SH-SY5Y (cell line): ENCODE measurements at regions not wholly inside any gene's neighbourhood (a gene's known extent, or its start where the extent isn't known, plus 50 kb on each side); places are given as distances from the start of the nearest gene placed in this dataset.

Experiments
- GATA2 ChIP-seq: IDR thresholded peaks from 2 replicates; pipeline ENCODE4 v1.6.1; 2011; ENCODE audit warnings: mild to moderate bottlenecking, low read depth, low read length
- GATA3 ChIP-seq: IDR thresholded peaks from 2 replicates; pipeline ENCODE4 v1.6.1; 2011; ENCODE audit warnings: low read depth, mild to moderate bottlenecking, low read length, moderate library complexity

DNA sequence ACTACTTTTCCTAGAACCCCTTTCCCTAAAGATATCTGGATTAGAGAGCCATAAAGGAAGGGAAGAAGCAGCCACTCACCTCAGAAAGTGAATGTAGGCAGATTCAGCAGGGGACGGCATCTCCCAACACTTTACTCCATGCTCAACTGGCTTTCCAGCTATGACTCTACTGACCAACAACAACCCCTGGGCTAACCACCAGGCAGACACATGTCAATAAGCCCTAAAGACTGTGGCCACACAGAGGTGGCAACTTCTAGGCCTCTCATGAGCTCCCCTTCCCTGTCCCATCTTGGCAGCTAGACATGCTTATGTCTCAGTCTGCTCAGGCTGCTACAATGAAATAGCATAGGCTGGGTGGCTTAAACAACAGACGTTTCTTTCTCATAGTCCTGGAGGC lies 214.0 kb upstream of the ZP4 start:
- TF ChIP-seq GATA3, result no peak
- TF ChIP-seq GATA2, result no peak

DNA sequence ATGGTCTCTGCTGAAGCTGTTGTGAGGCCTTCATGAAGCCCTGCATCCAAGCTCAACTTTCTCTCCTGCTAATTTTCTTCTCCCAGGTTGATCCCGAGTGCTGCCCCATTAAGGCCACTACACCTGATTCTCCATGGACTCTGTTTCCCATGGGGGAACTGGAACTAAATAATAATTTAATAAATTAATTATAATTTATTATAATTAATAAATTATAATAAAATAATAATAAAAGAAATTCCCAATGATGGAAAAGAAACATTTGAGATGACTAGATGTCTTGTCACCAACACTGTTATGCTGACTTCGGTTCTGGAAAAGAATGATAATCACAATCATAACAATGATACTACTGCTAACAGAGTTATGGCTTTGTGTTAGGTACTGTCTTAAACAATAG lies 211.2 kb upstream of the ZP4 start:
- TF ChIP-seq GATA3, result no peak
- TF ChIP-seq GATA2, result no peak

DNA sequence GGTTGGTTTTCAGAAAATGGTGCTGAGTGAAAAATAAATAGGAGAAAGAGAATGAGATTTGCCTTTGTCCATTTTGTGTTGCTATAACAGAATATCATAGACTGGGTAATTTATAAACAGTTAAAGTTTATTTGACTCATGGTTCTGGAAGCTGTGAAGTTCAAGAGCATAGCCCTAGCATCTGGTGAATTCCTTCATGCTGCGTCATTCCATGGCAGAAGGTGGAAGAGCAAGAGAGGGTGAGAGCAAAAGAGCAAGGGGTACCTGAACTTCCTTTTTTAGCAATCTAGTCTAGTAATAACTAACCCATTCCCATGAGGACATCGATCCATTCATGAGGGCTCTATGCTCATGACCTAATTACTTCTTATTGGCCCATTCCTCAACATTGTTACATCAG lies 209.1 kb upstream of the ZP4 start:
- TF ChIP-seq GATA2 (no peak), GATA3 (no peak)

DNA sequence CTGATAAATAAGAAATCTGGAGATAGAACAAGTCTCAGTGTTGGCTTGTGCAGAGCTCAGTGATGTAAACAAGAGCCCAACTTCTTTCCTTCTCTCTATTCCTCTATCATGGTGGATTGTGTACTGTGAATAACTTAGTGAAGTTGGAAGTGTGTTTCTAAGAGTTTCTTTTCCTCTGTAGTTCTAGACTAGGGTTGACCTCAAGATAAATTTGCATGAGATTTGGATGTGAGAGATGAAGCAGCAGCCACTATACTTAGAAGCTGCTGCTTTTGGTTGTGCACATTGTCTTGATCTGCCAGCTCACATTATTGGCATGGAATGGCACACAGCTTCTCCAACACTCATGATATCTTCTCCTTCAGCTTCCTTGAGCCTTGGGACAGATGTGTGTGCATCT lies 198.9 kb upstream of the ZP4 start:
- no peak for TF ChIP-seq GATA3
- no peak for TF ChIP-seq GATA2

DNA sequence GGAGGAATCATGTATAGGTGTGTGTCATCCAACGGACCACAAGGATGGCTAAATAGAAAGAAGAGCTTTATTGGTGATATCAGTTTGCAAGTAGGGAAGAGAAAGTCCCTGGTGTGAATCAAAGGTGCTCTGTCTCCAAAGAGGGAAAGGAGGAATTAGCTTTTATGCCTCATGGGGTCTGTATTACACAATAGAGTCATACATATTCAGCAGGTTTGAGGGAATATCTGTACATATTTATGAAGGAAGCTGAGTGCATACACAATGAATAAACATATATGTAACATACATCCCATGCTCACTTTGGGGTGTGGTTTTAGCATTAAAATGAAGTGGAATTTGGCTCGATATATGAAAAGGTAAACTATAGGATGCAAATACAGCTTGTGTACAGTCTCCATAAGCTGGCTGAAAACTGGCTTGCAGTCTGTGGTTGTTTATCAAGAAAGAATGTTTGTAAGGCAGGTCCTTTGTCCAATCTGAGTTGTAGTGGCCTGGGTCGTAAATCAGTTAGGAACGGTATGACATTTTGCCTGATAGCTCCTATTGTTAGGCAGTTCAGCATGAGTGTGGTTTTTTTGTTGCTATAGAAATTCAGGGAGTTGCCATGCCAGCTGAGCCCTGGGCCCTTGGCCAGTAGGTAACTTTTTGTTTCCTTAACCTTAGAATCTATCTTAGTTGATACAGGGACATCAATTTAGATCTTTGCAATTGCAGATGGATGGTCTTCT lies 198.0 kb upstream of the ZP4 start:
- no peak for TF ChIP-seq GATA3
- no peak for TF ChIP-seq GATA2

DNA sequence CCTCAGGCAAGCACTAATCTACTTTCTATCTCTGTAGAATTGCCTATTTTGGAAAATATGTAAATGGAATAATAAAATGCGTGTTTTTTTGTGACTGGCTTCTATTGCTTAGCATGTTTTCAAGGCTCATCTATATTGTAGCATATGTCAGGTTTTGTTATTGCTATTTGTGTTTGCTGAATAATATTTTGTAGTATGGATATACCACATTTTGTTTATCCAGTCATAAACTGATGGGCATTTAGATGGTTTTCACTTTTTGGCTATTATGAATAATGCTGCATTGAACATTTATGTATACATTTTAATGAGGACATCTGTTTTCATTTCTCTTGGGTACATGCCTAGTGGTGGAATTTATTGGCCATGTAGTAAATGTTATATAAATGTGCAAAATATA lies 183.3 kb upstream of the ZP4 start:
- no peak for TF ChIP-seq GATA2
- TF ChIP-seq GATA3, result no peak

DNA sequence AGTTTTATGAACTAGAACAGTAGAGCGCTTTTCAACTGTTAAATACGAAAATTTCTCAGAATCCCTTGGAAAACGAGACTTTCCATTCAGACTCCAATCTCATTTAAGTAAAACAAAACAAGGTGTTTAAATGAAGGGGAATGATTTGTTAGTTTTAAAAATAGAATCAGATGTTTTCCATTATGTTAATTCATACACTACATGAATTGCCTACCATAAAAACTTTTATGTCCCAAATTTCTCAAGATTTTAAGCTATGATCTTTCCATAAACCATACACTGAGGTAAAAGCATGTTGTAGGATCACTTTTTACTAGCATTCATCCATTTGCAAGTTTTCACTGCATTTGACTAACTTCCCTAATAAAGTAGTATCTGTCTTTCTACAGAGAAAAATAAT lies 180.3 kb upstream of the ZP4 start:
- TF ChIP-seq GATA2 (no peak), GATA3 (no peak)

DNA sequence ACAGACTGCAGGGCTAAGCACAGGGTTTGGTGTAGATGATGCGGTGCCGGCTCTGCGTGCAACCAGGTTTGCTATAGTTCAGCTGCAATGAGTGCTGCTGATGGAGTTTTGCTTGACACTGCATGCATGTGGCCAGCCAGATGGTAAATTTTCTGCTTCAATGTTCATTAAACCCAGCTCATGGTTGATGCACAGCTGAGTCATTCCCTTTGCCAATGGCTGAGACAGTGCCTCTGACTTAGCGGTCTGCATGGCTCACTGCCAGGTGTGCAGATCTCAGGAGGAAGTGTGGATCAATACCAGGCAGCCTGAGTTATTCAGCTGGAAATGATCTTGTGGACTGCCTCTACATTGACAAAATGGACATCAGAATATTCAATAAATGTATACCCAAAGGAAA lies 172.7 kb upstream of the ZP4 start:
- TF ChIP-seq GATA3 (no peak), GATA2 (no peak)

DNA sequence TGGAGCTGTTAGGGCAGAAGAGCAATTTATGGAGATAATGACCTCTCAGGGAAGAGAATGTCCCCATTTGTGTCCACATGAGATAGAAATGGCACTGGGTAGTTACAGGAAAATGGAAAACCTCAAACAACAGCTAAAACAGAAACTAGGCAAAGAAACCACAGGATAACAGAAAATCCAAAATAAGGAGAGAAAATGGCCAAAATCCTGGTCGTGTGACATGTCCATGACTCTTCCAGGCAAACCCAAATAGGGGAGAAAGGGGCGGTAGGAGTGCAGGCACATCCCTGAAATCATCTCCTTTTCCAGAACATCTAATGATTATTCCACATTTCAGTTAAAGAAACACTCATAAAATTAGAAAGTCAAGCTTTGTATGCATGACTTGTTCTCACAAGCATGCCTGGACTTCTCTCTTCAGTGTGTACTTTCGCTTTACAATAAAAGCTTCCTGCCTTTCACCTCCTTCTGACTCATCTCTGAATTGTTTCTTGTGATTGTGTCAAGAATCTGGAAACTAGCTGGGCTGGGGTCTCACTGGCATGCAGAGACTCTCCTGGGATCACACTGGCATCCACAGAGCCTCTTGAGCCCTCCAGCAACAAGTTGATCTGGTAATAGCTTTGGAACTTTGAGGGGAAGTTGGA lies 171.4 kb upstream of the ZP4 start:
- no peak for TF ChIP-seq GATA3
- no peak for TF ChIP-seq GATA2

DNA sequence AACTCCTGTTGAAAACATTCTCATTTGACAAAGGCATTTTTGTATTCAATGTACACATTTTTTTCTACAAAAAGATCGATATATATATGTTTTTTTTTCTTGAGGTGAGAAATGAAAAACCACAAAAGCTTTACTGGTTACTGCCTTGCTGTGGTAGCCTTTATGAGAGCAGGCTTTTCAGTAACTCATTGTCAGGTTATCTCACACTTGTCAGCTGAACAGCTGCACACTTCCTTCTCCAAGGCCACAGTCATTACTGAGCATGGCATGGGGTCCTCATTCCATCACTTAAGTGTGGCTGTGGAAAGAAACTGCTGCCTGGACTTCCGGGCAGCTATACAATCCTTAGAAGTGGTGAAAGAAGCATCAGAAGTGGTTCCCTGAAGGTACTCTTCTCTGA lies 169.3 kb upstream of the ZP4 start:
- TF ChIP-seq GATA3 (no peak), GATA2 (no peak)

DNA sequence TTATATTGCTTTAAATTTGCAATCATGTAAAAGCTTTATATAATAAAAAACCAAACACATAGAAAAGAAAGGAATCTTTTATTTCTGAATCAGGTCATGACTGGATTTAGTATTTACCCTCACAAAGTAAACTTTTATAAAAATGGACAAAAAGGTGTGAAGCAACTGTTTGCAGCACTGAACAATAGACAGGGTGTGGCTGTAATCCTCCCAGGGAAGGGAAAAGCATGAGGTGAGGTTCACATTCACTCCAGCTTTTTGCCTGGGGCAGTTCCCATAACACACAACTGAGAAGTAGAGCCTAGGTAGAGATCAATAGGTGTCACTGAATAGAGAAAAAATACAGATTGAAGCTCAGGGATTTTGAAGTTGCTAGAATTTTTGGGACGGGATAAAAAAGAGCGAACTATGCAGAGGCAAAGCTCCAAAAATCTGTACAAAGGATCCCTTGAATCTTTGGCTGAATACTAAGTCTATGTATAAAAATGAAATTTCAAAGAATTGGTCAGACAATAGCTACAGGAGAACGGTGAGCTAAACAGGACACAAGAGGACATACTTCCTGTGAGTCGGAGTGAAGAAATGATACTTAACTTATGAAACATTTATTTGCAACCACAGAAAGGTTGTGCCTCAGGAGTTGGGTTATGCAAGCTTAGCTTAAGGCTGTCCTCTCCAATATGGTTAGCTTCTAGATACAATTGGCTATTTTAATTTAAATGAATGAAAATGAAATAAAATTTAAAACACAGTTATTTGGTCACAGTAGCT lies 162.0 kb upstream of the ZP4 start:
- no peak for TF ChIP-seq GATA3
- no peak for TF ChIP-seq GATA2

DNA sequence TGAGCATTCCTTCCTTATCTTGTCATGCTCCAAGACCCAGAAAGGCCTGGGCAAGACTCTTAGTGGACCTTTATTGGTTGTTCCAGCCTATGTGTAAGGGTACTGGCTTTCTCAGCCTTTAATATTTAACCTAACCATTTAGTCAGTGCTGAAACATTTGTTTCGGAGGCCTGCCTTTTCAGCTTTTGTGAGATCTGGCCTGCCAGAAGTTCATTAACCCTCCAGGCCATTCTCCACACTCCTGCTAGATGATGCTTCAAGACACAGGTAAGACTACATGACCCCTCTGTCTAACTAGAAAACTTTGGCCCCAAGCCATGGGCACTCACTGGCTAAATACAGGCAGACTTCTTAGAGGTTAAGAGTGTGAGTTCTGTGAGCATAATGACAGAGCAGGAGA lies 138.4 kb upstream of the ZP4 start:
- TF ChIP-seq GATA2 (no peak), GATA3 (no peak)

DNA sequence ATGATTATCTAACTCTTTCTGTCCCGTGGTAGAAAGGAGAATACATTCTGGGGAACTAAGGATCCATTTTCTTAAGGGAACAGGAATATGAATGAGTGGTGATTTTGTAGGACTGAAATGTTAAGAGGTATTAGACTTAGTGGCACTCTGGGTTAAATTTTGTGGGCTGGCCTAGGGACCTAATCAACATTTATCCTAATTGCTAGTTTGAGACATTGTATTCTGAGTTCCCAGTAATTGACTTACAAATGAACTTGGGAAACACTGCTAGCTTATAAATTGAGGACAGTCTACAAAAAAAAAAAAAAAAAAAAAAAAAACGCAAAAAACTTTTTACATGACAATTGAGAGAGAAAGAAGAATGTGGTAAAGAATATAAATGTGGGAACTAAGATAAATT lies 136.6 kb upstream of the ZP4 start:
- TF ChIP-seq GATA2 (no peak), GATA3 (no peak)

DNA sequence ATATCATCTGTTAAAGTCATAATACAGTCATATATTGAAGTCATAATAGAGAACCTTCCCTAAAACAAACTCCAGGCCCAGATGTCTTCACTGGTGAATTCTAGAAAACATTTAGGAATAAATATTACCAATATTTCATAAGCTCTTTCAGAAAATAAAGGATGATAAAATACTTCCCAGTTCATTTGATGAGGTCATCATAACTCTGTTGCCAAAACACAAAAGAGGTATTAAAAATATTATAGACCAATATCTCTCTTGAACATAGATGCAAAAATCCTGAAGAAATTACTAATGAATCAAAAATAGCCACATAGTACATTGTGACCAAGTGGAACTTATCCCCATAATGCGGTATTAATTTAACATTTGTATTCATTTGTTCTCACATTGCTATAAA lies 132.4 kb upstream of the ZP4 start:
- TF ChIP-seq GATA2 (no peak), GATA3 (no peak)

DNA sequence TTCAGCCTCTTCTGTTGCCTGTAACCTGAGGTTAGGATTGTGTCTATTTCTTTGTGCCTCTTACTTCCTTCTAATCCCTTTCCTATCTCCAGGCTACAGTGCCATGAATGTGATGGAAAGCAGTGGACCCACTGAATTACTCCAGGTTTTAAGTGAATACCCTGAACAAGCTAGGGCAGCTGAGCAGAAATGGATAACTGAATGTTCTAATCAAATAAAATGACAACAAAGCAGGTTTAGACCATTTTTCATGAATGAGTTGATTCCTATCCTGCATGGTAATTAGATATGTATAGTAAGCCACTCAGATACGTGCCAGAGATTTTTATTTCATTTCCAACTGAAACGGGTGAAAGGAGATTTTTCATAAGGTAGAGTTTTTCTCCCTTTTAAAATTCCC lies 127.5 kb upstream of the ZP4 start:
- TF ChIP-seq GATA2 (peak; percentile 90), GATA3 (peak; percentile 93)
